PC-9 (cell line): ENCODE measurements at regions not wholly inside any gene's neighbourhood (a gene's known extent, or its start where the extent isn't known, plus 50 kb on each side); places are given as distances from the start of the nearest gene placed in this dataset.

Experiments
- EZH2 ChIP-seq: fragments of 200-600 bp; sonication (generic); IDR thresholded peaks from 2 replicates; pipeline ENCODE4 v1.8.0; 2017; ENCODE audit warnings: antibody characterized with exemption, low read depth
- TF ChIP-seq, protein P1 (sequence below): fragments of 200-600 bp; sonication (generic); conservative IDR thresholded peaks from 2 replicates; pipeline ENCODE4 v1.6.1; 2017; ENCODE audit warnings: mixed run types, antibody characterized with exemption, mild to moderate bottlenecking, moderate library complexity

DNA sequence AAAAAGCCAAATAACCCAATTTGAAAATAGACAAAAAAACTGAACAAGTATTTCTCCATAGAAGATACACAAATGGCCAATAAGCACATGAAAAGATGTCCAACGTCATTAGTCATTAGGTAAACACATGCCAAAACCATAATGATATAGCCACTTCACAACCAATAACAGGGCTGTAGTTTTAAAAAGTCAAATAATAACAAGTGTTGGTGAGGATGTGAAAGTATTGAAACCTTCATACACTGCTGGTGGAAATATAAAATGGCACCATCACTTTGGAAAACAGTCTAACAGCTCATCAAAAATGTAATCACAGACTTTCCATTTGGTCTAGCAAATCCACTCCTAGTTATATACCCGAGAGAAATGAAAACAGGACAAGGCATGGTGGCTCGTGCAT, 144.2 kb upstream of the CYP1B1 start:
- TF ChIP-seq, protein P1, sequence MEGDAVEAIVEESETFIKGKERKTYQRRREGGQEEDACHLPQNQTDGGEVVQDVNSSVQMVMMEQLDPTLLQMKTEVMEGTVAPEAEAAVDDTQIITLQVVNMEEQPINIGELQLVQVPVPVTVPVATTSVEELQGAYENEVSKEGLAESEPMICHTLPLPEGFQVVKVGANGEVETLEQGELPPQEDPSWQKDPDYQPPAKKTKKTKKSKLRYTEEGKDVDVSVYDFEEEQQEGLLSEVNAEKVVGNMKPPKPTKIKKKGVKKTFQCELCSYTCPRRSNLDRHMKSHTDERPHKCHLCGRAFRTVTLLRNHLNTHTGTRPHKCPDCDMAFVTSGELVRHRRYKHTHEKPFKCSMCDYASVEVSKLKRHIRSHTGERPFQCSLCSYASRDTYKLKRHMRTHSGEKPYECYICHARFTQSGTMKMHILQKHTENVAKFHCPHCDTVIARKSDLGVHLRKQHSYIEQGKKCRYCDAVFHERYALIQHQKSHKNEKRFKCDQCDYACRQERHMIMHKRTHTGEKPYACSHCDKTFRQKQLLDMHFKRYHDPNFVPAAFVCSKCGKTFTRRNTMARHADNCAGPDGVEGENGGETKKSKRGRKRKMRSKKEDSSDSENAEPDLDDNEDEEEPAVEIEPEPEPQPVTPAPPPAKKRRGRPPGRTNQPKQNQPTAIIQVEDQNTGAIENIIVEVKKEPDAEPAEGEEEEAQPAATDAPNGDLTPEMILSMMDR, result no peak
- TF ChIP-seq EZH2, result no peak
